Heart right ventricle (tissue), 16 donors: ENCODE measurements at regions not wholly inside any gene's neighbourhood (a gene's known extent, or its start where the extent isn't known, plus 50 kb on each side); places are given as distances from the start of the nearest gene placed in this dataset.

ENCODE experiments used
- ATAC-seq, 8 donors: fragments of 200-7000 bp; cut with Tn5 transposase; one replicate each; pipeline ENCODE4 v1.9.1; 2020; ENCODE audit warnings: mild to moderate bottlenecking in 8 of 8, moderate library complexity in 8 of 8, moderate number of reproducible peaks in 1 of 8
- DNase-seq, 2 donors: peaks; one replicate each; pipeline ENCODE4 v3.0.0-alpha.2; 2020
- H3K27ac ChIP-seq, 10 donors: fragments of 200-600 bp; sonication (generic) in 2 of 10; one replicate each; pipeline versions ENCODE4 v1.5.0 to v1.8.0; 2020 to 2022; ENCODE audit warnings: mild to moderate bottlenecking in 3 of 10
- H3K27me3 ChIP-seq, 7 donors: fragments of 200-600 bp; one replicate each; pipeline ENCODE4 v1.8.0; 2021 to 2022; ENCODE audit warnings: mild to moderate bottlenecking in 2 of 7
- H3K36me3 ChIP-seq, 9 donors: fragments of 200-600 bp; sonication (generic) in 1 of 9; one replicate each; pipeline versions ENCODE4 v1.5.0 to v1.8.0; 2020 to 2022; ENCODE audit warnings: mild to moderate bottlenecking in 2 of 9
- H3K4me1 ChIP-seq, 9 donors: fragments of 200-600 bp; sonication (generic) in 1 of 9; one replicate each; pipeline versions ENCODE4 v1.5.0 to v1.8.0; 2020 to 2022; ENCODE audit warnings: mild to moderate bottlenecking in 4 of 9
- H3K4me3 ChIP-seq, 10 donors: fragments of 200-600 bp; sonication (generic) in 2 of 10; one replicate each; pipeline versions ENCODE4 v1.5.0 to v1.8.0; 2020 to 2022; ENCODE audit warnings: mild to moderate bottlenecking in 7 of 10, moderate library complexity in 2 of 10
- H3K9me3 ChIP-seq, 11 donors: fragments of 200-600 bp in 10 of 11; sonication (generic) in 2 of 11; one replicate each; pipeline versions ENCODE4 v1.5.0 to v1.8.0; 2013 to 2022; ENCODE audit warnings: mild to moderate bottlenecking in 2 of 11, control low read depth in 1 of 11, moderate library complexity in 1 of 11
- WGBS, 2 donors: extraction: QIAGEN DNeasy Blood & Tissue Kit; methylation state at CpG; one replicate each; pipeline ENCODE4 v1.1.7; 2013; ENCODE audit warnings: inconsistent platforms in 1 of 2; 5-methylcytosine and 5-hydroxymethylcytosine counted together
- intact Hi-C, 10 donors: fragments of 100-400 bp; cut with DNase I; formaldehyde crosslinking; loops; one replicate each; pipeline versions ENCODE4 v1.11.1 to v1.14.2; 2022
- TF ChIP-seq, protein P1 (sequence below), 9 donors: fragments of 200-600 bp; sonication (generic) in 2 of 9; IDR thresholded peaks; one replicate each; pipeline versions ENCODE4 v1.5.0 to v1.8.0; 2021 to 2022; ENCODE audit warnings: antibody characterized with exemption in 9 of 9, mild to moderate bottlenecking in 5 of 9, moderate library complexity in 1 of 9
- donor health status: Arrhythmogenic right ventricular cardiomyopathy.
- donor health status: ischemic (EF 13 %, LVEDD 7.1; RV severe dilation, severe dysfunction).
- donor health status: healthy with polysubstance abuse.
- donor health status: DM: no; HTN: yes; CAD: no.
- donor health status: DM: no; HTN: no; CAD: no.
- donor health status: ischemic (EF 25% LVEDD 6.9; RV normal size, moderate dysfunction).
- donor health status: ischemic (EF 25% LVEDD 5.7; RV mildly dilated, moderate dysfunction).
- donor health status: healthy.
- donor health status: DM: yes; HTN: yes; CAD: no.
- donor health status: Ischemic cardiomyopathy.
- donor health status: ischemic (EF 35%, LVEDD 5.7; RV mildly dilated, moderate dysfunction).
- donor health status: nonischemic (EF 11% LVEDD 7.7; RV severe dilation, severe dysfunction).
- donor health status: DM: yes; HTN: yes; CAD: no.
- donor health status: PGD.
- donor health status: ischemic (EF 29% LVEDD 5.4; RV normal size, mild dysfunction).
- donor health status: nonischemic (EF 23%, LVEDD 6.1; RV moderate dilation, normal function).

DNA sequence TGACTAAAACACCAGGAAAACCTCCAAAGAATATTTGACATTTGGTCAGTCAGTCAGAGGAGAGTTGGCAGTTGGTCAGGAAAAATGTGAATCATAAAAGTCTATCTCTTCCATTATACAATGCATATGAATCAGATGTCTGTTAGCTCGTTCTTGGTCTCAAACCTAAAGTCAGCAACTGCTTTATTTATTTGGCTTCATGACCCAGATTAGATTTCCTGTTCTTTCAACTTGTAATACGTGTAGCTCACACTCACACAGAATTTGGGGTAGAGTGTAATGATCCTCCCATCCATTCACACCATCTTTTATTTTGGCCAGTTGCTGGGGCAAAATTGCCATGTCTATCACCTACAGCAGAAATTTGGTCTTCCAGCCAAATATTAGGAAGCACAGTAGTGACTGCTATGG is 81.9 kb upstream of the COL5A2 start:
- DNase-seq (no peak), ATAC-seq (peak in 1 of 8 donors; percentile 53)
- WGBS, 2 donors, result 32 to 51% methylated on average over 2 of the region's 2 CpGs
- Histone ChIP-seq H3K27me3 (no peaks in the 10 kb centered on the region), H3K4me1 (peaks cover 0 to 33% (median 9%) of the 10 kb centered on the region in 9 donors), H3K9me3 (peaks cover 0 to 11% (median 0%) of the 10 kb centered on the region in 11 donors), H3K36me3 (no peaks in the 10 kb centered on the region), H3K4me3 (no peak overlapping the region), H3K27ac (peak overlapping the region in 1 of 10 donors; percentile 4)
- TF ChIP-seq, protein P1, sequence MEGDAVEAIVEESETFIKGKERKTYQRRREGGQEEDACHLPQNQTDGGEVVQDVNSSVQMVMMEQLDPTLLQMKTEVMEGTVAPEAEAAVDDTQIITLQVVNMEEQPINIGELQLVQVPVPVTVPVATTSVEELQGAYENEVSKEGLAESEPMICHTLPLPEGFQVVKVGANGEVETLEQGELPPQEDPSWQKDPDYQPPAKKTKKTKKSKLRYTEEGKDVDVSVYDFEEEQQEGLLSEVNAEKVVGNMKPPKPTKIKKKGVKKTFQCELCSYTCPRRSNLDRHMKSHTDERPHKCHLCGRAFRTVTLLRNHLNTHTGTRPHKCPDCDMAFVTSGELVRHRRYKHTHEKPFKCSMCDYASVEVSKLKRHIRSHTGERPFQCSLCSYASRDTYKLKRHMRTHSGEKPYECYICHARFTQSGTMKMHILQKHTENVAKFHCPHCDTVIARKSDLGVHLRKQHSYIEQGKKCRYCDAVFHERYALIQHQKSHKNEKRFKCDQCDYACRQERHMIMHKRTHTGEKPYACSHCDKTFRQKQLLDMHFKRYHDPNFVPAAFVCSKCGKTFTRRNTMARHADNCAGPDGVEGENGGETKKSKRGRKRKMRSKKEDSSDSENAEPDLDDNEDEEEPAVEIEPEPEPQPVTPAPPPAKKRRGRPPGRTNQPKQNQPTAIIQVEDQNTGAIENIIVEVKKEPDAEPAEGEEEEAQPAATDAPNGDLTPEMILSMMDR (IDR thresholded peaks at IDR 0.05), result no peak
- intact Hi-C loops, result no loop called here

DNA sequence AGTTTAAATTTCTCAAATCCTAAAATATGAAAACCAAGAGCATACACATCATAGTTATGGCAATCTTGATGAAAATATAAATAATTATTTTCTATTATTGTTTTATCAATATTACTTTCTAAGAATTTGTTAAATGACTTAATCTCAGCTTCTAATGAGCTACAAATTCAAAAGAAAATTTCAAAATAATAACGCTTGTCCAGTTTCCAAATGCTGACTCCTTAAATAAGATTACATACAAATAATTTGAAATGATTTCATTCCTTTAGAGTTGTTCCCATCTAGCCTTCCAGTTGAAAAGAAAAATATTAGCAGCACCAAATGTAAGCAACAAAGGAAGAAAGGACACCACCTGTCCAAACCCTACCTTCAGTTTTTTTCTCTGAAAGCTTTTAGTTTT is 82.4 kb upstream of the COL5A2 start:
- peaks cover 0 to 33% (median 9%) of the 10 kb centered on the region in 9 donors for H3K4me1 ChIP-seq
- no peak overlapping the region for H3K27ac ChIP-seq
- DNase-seq (no peak), ATAC-seq (no peak)
- H3K36me3 ChIP-seq, result no peaks in the 10 kb centered on the region
- no peaks in the 10 kb centered on the region for H3K27me3 ChIP-seq
- TF ChIP-seq, protein P1 (IDR thresholded peaks at IDR 0.05), result no peak
- intact Hi-C loops, result no loop called here
- 92 to 94% methylated on average over 1 of the region's 1 CpG for WGBS, 2 donors
- peaks cover 0 to 14% (median 0%) of the 10 kb centered on the region in 11 donors for H3K9me3 ChIP-seq
- no peak overlapping the region for H3K4me3 ChIP-seq

DNA sequence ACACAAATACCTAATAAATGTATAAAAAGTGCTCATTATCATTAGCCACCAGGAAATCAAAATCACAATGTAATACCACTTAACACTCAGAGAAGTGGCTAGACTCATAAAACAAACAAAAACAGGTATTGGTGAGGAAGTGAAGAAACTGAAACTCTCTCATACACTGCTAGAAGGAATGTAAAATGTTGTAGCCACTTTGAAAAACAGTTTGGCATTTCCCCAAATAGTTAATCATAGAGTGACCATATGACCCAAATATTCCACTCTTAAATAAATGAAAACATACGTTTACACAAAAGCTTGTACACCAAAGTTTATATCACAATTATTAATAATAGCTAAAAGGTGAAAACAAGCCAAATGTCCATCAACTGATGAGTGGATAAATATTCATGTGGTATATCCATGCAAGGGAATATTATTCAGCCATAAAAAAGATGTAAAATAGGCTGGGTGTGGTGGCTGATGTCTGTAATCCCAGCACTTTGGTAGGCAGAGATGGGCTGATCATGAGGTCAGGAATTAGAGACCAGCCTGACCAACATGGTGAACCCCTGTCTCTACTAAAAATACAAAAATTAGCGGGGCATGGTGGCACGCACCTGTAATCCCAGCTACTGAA is 86.2 kb upstream of the COL5A2 start:
- peaks cover 0 to 14% (median 0%) of the 10 kb centered on the region in 11 donors for H3K9me3 ChIP-seq
- intact Hi-C loops, result no loop called here
- 92 to 98% methylated on average over 3 of the region's 3 CpGs for WGBS, 2 donors
- H3K27me3 ChIP-seq, result no peaks in the 10 kb centered on the region
- DNase-seq (no peak), ATAC-seq (no peak)
- no peaks in the 10 kb centered on the region for H3K36me3 ChIP-seq
- TF ChIP-seq, protein P1 (IDR thresholded peaks at IDR 0.05), result no peak
- no peak overlapping the region for H3K27ac ChIP-seq
- no peak overlapping the region for H3K4me3 ChIP-seq
- H3K4me1 ChIP-seq, result peaks cover 0 to 9% (median 6%) of the 10 kb centered on the region in 9 donors

DNA sequence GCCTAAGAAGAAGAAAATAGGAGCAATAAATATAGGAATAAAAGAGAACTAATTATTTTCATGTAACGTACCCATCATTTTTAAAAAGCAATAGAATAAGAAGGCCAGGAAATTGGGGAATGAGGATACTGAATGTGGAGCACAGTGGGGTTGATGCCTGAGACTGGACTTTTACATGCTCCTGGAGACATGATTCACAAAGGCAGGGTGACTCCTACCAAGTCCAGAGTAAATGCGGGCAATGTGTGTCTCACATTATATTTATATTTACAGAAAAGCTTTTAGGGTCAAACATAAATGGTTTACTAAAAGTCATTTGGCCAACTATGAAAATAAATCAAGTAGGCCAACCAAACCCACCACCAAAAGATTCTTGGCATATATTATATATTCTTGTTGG is 87.9 kb upstream of the COL5A2 start:
- TF ChIP-seq, protein P1 (IDR thresholded peaks at IDR 0.05), result no peak
- H3K27me3 ChIP-seq, result no peaks in the 10 kb centered on the region
- H3K27ac ChIP-seq, result peak overlapping the region in 2 of 10 donors; percentile 0 to 58
- peaks cover 0 to 14% (median 0%) of the 10 kb centered on the region in 11 donors for H3K9me3 ChIP-seq
- no peaks in the 10 kb centered on the region for H3K4me1 ChIP-seq
- H3K4me3 ChIP-seq, result no peak overlapping the region
- H3K36me3 ChIP-seq, result no peaks in the 10 kb centered on the region
- 46% methylated on average over 2 of the region's 2 CpGs for WGBS, 2 donors
- DNase-seq (no peak), ATAC-seq (no peak)
- intact Hi-C loops, result no loop called here
